ENCODE measurements at regions not wholly inside any gene's neighbourhood (a gene's known extent, or its start where the extent isn't known, plus 50 kb on each side); places are given as distances from the start of the nearest gene placed in this dataset.
"Not testable (repeated sequence)": the region's sequence is repeated elsewhere in the genome, so short reads cannot be mapped to it uniquely, and the experiment has no call there.

- DNase-seq: no peak
Measured at GRCh38 chr1:214715126-214715525, 112.1 kb downstream of the CENPF start.

GRCh38 chr1:214717351-214717750, 114.4 kb downstream of the CENPF start:
- no peak for DNase-seq

- DNase-seq: no peak
Measured at GRCh38 chr1:214718724-214719123, 115.7 kb downstream of the CENPF start.

DNA sequence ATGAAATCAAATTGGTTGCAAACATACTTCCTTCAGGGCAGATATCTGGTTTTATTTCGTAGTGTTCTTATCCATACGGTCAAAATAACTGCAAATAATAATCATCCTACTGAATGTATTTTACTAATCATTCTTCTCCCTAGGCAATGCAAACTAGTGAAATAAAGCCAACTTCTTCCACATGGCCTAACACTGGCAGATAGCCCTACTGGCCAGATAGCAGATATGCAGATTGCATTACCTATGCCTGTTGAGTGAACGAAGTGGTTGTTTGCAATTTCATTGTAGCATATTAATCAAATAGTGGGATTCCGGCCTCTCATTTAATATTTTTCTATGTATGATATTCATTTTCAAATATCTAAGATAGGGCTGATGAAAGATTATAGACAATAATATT, 116.2 kb downstream of the CENPF start:
- no peak for DNase-seq

GRCh38 chr1:214720561-214720960, 117.6 kb downstream of the CENPF start:
- no peak for DNase-seq

- DNase-seq: no peak
Measured at GRCh38 chr1:214727274-214727673, 124.3 kb downstream of the CENPF start.

- no peak for DNase-seq
Measured at GRCh38 chr1:214739621-214740238, 136.7 kb downstream of the CENPF start.

DNA sequence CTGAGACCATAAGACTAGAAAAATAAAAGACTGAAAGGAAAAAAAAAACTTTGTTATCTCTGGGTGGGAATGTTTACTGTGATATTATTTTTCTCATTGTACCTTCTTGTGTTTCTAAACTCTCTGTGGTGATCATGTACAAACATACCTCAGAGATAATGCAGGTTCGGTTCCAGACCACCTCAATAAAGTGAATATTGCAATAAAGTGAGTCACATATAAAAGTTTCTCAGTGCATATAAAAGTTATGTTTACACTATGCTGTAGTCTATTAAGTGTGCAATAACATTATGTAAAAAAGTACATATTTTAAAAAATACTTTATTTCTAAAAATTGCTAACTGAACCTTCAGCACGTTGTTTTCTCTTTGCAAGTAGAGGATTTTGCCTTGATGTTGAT, 137.5 kb downstream of the CENPF start:
- DNase-seq: no peak

GRCh38 chr1:214747050-214747635, 144.1 kb downstream of the CENPF start:
- DNase-seq: no peak

- no peak for DNase-seq
Measured at GRCh38 chr1:214753236-214753852, 150.3 kb downstream of the CENPF start.

DNA sequence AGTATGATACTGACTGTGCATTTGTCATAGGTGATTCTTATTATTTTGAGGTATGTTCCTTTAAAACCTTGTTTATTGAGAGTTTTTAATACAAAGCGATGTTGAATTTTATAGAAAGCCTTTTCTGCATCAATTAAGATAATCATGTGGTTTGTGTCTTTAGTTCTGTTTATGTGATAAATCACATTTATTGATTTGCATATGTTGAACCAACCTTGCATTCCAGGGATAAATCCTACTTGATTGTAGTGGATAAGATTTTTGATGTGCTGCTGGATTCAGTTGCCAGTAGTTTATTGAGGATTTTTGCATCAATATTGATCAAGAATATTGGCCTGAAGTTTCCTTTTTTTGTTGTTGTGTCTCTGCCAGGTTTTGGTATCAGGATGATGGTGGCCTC, 158.0 kb downstream of the CENPF start:
- DNase-seq: no peak

- no peak for DNase-seq
Measured at GRCh38 chr1:214762902-214763301, 159.9 kb downstream of the CENPF start.

DNA sequence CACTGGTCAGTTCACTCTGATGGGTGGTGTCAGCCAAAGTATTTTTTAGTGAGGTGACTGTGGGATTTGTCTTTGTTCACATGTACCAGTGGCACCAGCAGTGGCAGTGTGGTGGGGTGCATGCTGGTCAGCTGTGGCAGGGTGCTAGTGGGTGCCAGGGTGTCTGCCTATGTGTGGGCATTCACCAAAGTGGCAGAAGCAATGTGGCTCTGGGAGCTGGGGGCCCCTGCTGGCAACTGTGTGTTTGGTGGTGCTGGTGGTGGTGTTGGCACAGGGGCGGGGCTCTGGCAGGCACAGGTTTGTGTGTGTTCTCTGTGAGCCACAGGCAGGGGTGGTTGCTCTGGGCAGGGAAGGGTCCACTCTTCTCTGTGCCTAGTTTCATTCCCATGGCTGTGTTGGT, 161.5 kb downstream of the CENPF start:
- DNase-seq: no peak

GRCh38 chr1:214767221-214767620, 164.2 kb downstream of the CENPF start:
- no peak for DNase-seq

DNA sequence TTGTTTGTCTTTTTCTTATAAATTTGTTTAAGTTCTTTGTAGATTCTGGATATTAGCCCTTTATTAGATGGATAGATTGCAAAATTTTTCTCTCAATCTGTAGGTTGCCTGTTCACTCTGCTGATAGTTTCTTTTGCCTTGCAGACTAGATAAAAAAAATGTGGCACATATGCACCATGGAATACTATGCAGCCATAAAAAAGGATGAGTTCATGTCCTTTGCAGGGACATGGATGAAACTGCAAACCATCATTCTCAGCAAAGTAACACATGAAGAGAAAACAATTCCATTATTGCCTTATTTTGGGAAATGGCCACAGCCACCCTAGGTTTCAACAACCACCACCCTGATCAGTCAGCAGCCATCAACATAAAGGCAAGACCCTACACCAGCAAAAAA, 166.7 kb downstream of the CENPF start:
- DNase-seq: not testable (repeated sequence)

- DNase-seq: no peak
Measured at GRCh38 chr1:214777364-214777763, 174.4 kb downstream of the CENPF start.

- no peak for DNase-seq
Measured at GRCh38 chr1:214791961-214792360, 189.0 kb downstream of the CENPF start.

DNA sequence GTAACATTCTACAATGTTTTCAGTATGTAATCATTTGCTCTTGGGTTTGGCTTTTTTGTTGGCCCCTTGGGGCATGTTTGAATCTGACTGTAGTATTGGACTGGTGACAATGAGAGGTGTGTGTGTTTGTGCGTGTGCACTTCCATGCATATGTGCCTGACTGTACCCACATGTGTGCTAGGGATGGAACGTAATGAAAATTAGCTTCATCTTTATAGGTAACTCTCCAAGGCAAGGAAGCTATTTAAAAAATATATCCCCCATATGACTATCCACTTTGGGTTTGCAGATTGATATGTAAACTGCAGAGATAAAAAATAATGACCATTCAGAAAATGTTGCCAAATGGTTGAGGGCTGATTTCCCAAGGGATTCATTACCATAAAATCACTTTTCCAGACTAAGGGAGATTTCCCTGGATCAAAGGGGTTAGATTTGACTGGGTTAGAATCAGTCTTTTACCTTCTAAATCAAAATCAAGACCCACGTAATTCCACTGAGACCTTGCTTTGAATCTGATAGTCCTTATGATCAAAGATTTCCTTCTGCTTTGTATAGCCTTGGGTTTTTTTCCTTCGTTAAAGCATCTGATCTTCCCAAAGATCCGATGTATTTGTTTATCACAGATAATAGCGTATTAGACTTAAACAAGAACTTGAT, 189.7 kb downstream of the CENPF start:
- no peak for DNase-seq

DNA sequence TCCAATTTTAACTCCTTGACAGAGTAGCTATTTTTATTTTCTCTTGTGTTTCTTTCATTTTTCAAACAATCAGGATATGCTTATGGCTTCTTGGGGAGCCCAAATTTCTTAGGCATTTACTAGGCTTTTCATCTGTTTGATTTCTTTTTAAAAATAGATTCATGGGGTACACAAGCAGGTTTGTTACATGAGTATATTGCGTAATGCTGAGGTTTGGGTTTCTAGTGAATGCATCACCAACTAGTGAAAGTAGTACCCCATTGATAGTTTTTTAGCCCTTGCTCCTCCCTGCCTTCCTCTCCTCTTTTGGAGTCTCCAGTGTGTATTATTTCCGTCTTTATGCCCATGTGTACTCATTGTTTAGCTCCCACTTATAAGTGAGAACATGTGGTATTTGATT, 190.7 kb downstream of the CENPF start:
- DNase-seq: no peak

- no peak for DNase-seq
Measured at GRCh38 chr1:214801191-214801590, 198.2 kb downstream of the CENPF start.

DNA sequence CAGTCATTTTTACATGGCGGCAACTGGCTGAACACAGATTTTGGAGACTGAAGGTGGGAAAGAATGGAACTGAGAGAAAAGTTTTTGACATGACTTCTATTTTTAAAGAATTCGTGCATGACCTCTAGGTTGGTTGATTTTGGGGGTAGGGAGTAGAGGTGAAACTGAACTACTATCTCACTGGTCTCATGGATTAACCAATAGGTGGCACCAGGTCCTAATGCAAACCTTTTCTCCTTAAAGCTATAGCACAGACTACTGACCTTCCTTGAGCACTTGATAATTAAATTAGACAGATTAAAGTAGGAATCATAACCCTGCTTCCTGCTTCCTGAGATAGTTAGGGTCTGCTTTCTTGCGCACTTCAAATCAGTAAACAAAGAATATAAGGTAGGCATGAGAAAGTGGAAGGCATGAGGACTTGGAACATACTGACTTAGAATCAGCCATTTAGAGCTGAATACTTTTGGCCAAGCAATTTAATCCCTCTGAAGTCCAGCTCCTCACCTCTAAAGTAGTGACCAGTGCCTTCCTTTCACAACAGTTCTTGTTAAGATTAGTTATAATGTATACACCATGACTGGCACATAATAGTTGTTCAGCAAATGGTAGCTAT, 206.0 kb downstream of the CENPF start:
- DNase-seq: no peak

DNA sequence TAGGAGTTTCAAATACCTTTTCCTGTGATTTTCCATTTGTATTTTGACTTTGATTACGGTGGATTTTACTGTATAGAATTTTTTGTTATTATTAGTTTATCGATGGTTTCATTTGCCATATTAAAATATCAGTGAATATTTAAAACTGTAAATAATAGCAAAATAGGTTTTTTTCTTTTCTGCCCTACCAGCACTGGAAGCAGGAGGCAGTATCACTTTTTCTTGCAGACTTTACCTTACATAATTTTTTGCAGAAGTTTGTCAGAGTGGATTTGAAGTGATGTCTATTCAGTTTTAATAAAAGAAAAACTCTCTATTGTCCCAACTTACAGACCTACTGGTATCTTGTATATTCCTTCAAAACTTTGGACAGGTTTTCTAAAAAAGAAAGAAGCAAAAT, 213.6 kb downstream of the CENPF start:
- no peak for DNase-seq

- no peak for DNase-seq
Measured at GRCh38 chr1:214823311-214824117, 220.5 kb downstream of the CENPF start.

Data from activated CD4-positive, alpha-beta T cell treated with anti-CD3 and anti-CD28 coated beads, Interleukin-2, amount 50 U/mL, for 16 hours (primary cell).